ENCODE measurements at regions not wholly inside any gene's neighbourhood (a gene's known extent, or its start where the extent isn't known, plus 50 kb on each side); places are given as distances from the start of the nearest gene placed in this dataset.

DNA sequence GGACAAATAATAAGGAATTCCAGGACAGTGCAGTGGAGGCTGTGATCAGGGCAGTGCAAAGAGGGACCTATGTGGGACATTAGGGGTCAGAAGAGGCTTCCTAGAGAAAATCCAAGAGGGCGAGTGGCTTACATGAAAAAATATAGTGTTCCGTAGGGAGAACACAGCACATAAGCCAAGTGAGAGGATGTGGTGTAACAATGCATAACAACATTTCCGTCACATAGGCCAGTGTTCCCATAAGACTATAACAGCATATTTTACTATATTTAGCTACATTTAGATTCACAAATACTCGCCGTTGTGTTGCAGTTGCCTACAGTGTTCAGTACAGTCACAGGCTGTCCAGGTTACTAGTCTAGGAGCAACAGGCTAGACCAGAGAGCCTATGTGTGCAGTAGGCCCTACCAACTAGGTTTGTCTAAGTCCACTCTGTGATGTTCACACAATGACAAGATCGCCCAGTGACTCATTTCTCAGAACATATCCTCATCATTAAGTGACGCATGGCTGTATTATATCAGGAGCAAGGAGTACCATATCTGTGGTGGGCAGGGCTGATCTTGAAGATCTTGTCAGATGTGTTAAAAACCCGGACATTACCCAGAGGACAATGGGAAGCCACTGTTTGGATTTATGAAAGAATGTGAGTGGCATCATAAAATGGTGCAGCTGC lies 74.0 kb upstream of the TBL1X start:
- FAIRE-seq (no peak), DNase-seq (ENCODE audit: low read depth in 1 of 2, low spot score in 2 of 2) (no peak)
- H3K9me3 ChIP-seq (ENCODE audit: insufficient read depth in 2 of 2, low read depth in 1 of 2, low read length in 1 of 2), result no peaks in the 10 kb centered on the region
- H3K9ac ChIP-seq (replicated peaks in 1 of 4; ENCODE audit: extremely low read depth in 1 of 4, low read depth in 3 of 4, low read length in 3 of 4), result no peak overlapping the region
- no peak overlapping the region for H3K14ac ChIP-seq (ENCODE audit: insufficient read length)
- H3K4me3 ChIP-seq (ENCODE audit: extremely low read depth in 1 of 4, insufficient read depth in 2 of 4, low read depth in 3 of 4, low read length in 4 of 4), result no peak overlapping the region
- no peaks in the 10 kb centered on the region for H4K20me1 ChIP-seq (replicated peaks in 1 of 2; ENCODE audit: control insufficient read depth in 1 of 2, insufficient read depth in 2 of 2, low read length in 2 of 2)
- no peak overlapping the region for H3K4ac ChIP-seq (replicated peaks; ENCODE audit: insufficient read length, low read depth, low read length)
- no peak overlapping the region for H2BK15ac ChIP-seq (ENCODE audit: low read length)
- H3K4me2 ChIP-seq (ENCODE audit: insufficient read depth in 1 of 2, low read depth in 2 of 2, low read length in 2 of 2), result no peak overlapping the region
- no peaks in the 10 kb centered on the region for H3K4me1 ChIP-seq (replicated peaks in 1 of 4; ENCODE audit: control insufficient read depth in 3 of 4, insufficient read depth in 4 of 4, low read length in 3 of 4)
- no peak overlapping the region for H3K23ac ChIP-seq (ENCODE audit: insufficient read length)
- H3K27me3 ChIP-seq (replicated peaks in 1 of 4; ENCODE audit: control insufficient read depth in 3 of 4, extremely low read depth in 1 of 4, insufficient read depth in 3 of 4, low read length in 3 of 4), result no peaks in the 10 kb centered on the region
- no peak overlapping the region for H2BK12ac ChIP-seq (ENCODE audit: low read depth, low read length)
- H4K8ac ChIP-seq (ENCODE audit: extremely low read depth, insufficient read depth, low read length), result no peak overlapping the region
- H2AK5ac ChIP-seq (ENCODE audit: low read depth, low read length), result no peak overlapping the region
- no peak overlapping the region for H3K56ac ChIP-seq (replicated peaks; ENCODE audit: insufficient read length, low read depth, low read length)
- no peaks in the 10 kb centered on the region for H3K23me2 ChIP-seq (ENCODE audit: low read depth, low read length)
- no peaks in the 10 kb centered on the region for H3K79me1 ChIP-seq (ENCODE audit: low read depth, low read length)
- no peak overlapping the region for H3K27ac ChIP-seq (ENCODE audit: low read depth, low read length)
- no peak overlapping the region for H2BK5ac ChIP-seq (ENCODE audit: low read depth, low read length)
- no peak overlapping the region for H2AFZ ChIP-seq (ENCODE audit: low read length)
- H3K18ac ChIP-seq (ENCODE audit: extremely low read depth, low read length), result no peak overlapping the region
- CTCF ChIA-PET (ENCODE audit: partially characterized antibody), result no interaction called here
- no peak overlapping the region for H4K91ac ChIP-seq (replicated peaks; ENCODE audit: insufficient read length, low read length)
- no peak overlapping the region for H2BK20ac ChIP-seq (ENCODE audit: low read length)
- no peak overlapping the region for H4K5ac ChIP-seq (ENCODE audit: insufficient read length, low read depth, low read length)
- H3K36me3 ChIP-seq (ENCODE audit: control insufficient read depth in 2 of 4, insufficient read depth in 4 of 4, low read length in 3 of 4), result no peaks in the 10 kb centered on the region
- H3K79me2 ChIP-seq (ENCODE audit: control insufficient read depth in 1 of 2, insufficient read depth in 2 of 2, low read length in 2 of 2), result no peaks in the 10 kb centered on the region
- no peak overlapping the region for H2BK120ac ChIP-seq (replicated peaks; ENCODE audit: low read depth, low read length)
- POLR2A ChIA-PET (ENCODE audit: partially characterized antibody), result no interaction called here
- 92% methylated on average over 8 of the region's 8 CpGs; no CpG with 5 or more reads in 1 of the 2 experiments for WGBS, 2 experiments (ENCODE audit: extremely low coverage in 1 of 2, insufficient coverage in 1 of 2, insufficient read length in 1 of 2, insufficient replicate concordance in 2 of 2, low coverage in 1 of 2, low lambda C conversion rate in 2 of 2, missing lambda C conversion rate in 1 of 2)
- TF ChIP-seq KDM5A (IDR thresholded peaks at IDR 0.05; ENCODE audit: low read length), result no peak
- no peak for TF ChIP-seq MAX (IDR thresholded peaks at IDR 0.05)
- no peak for TF ChIP-seq RFX5 (IDR thresholded peaks at IDR 0.05; ENCODE audit: borderline replicate concordance, low read depth, low read length)
- no peak for TF ChIP-seq TEAD4 (IDR thresholded peaks at IDR 0.05; ENCODE audit: low read depth, low read length)
- TF ChIP-seq MAFK (IDR thresholded peaks at IDR 0.05; ENCODE audit: low read depth, low read length), result no peak
- no peak for TF ChIP-seq CBX5 (IDR thresholded peaks at IDR 0.05; ENCODE audit: low read depth, low read length)
- no peak for TF ChIP-seq GTF2F1 (IDR thresholded peaks at IDR 0.05; ENCODE audit: borderline replicate concordance, low read depth, low read length)
- no peak for TF ChIP-seq BACH1 (IDR thresholded peaks at IDR 0.05; ENCODE audit: low read length)
- no peak for TF ChIP-seq JUND (IDR thresholded peaks at IDR 0.05; ENCODE audit: low read length)
- no peak for TF ChIP-seq TBP (IDR thresholded peaks at IDR 0.05; ENCODE audit: low read depth, low read length)
- TF ChIP-seq NRF1 (IDR thresholded peaks at IDR 0.05; ENCODE audit: low read depth, low read length), result no peak
- TF ChIP-seq, protein P1, sequence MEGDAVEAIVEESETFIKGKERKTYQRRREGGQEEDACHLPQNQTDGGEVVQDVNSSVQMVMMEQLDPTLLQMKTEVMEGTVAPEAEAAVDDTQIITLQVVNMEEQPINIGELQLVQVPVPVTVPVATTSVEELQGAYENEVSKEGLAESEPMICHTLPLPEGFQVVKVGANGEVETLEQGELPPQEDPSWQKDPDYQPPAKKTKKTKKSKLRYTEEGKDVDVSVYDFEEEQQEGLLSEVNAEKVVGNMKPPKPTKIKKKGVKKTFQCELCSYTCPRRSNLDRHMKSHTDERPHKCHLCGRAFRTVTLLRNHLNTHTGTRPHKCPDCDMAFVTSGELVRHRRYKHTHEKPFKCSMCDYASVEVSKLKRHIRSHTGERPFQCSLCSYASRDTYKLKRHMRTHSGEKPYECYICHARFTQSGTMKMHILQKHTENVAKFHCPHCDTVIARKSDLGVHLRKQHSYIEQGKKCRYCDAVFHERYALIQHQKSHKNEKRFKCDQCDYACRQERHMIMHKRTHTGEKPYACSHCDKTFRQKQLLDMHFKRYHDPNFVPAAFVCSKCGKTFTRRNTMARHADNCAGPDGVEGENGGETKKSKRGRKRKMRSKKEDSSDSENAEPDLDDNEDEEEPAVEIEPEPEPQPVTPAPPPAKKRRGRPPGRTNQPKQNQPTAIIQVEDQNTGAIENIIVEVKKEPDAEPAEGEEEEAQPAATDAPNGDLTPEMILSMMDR (IDR thresholded peaks at IDR 0.05; ENCODE audit: control extremely low read depth in 1 of 3, insufficient read depth in 1 of 3, low read depth in 1 of 3, low read length in 3 of 3), result no peak
